Naive thymus-derived CD4-positive, alpha-beta T cell (primary cell): ENCODE measurements at regions not wholly inside any gene's neighbourhood (a gene's known extent, or its start where the extent isn't known, plus 50 kb on each side); places are given as distances from the start of the nearest gene placed in this dataset.

Experiments
- ATAC-seq: fragments of 150-1000 bp; cut with Tn5 transposase; 2 replicates; pipeline ENCODE4 v1.10.0; 2021; ENCODE audit warnings: mild to moderate bottlenecking, moderate library complexity
- CTCF ChIA-PET: fragments of 350-600 bp; sonication (Branson Sonifier 250); formaldehyde crosslinking; loops from one replicate; lab custom pipeline; 2021; ENCODE audit warnings: antibody characterized with exemption; lab: Charles Lee
- POLR2A ChIA-PET: fragments of 350-600 bp; sonication (Branson Sonifier 250); formaldehyde crosslinking; loops from one replicate; lab custom pipeline; 2021; ENCODE audit warnings: antibody characterized with exemption, inconsistent platforms; lab: Charles Lee
- DNase-seq, 9 donors: peaks; one replicate each; pipeline versions ENCODE4 v3.0.0 to v3.0.0-alpha.2; 2020 to 2022; ENCODE audit warnings: mixed read lengths in 1 of 9
- H3K27ac ChIP-seq: one replicate; pipeline ENCODE4 v1.7.0; 2013; ENCODE audit warnings: mild to moderate bottlenecking, low read depth, low read length, moderate library complexity
- H3K27me3 ChIP-seq, 2 donors: one replicate each; pipeline ENCODE4 v1.7.0; 2013; ENCODE audit warnings: low read length in 2 of 2, mild to moderate bottlenecking in 2 of 2, moderate library complexity in 2 of 2; ENCODE audit not compliant: control insufficient read depth in 2 of 2, insufficient read depth in 2 of 2
- H3K36me3 ChIP-seq, 3 experiments: 1 replicate in 2 of 3; 2 replicates in 1 of 3; pipeline ENCODE4 v1.7.0; 2013; ENCODE audit warnings: low read length in 3 of 3, mild to moderate bottlenecking in 3 of 3, moderate library complexity in 1 of 3; ENCODE audit not compliant: insufficient read depth in 3 of 3, control insufficient read depth in 2 of 3
- H3K4me1 ChIP-seq, 2 donors: one replicate each; pipeline ENCODE4 v1.7.0; 2013; ENCODE audit warnings: low read length in 2 of 2, mild to moderate bottlenecking in 2 of 2, moderate library complexity in 1 of 2; ENCODE audit not compliant: control insufficient read depth in 2 of 2, insufficient read depth in 2 of 2
- H3K4me3 ChIP-seq: 2 replicates; pipeline ENCODE4 v1.7.0; 2013; ENCODE audit warnings: mild to moderate bottlenecking, low read length
- H3K9me3 ChIP-seq, 3 experiments: 1 replicate in 2 of 3; 2 replicates in 1 of 3; pipeline ENCODE4 v1.7.0; 2013; ENCODE audit warnings: low read length in 3 of 3; ENCODE audit not compliant: control insufficient read depth in 2 of 3
- H3K27ac Mint-ChIP-seq, 9 donors: one replicate each; pipeline ENCODE4 v1.8.0; 2020 to 2022; ENCODE audit warnings: mixed read lengths in 9 of 9, mild to moderate bottlenecking in 8 of 9, moderate library complexity in 5 of 9, inconsistent platforms in 2 of 9
- H3K27me3 Mint-ChIP-seq, 5 donors: one replicate each; pipeline ENCODE4 v1.8.0; 2021 to 2022; ENCODE audit warnings: mixed read lengths in 5 of 5, mild to moderate bottlenecking in 1 of 5
- H3K36me3 Mint-ChIP-seq, 5 donors: one replicate each; pipeline ENCODE4 v1.8.0; 2020 to 2022; ENCODE audit warnings: mixed read lengths in 5 of 5, mild to moderate bottlenecking in 3 of 5, inconsistent platforms in 1 of 5
- H3K4me1 Mint-ChIP-seq, 7 donors: one replicate each; pipeline ENCODE4 v1.8.0; 2020 to 2022; ENCODE audit warnings: mixed read lengths in 7 of 7, mild to moderate bottlenecking in 3 of 7, inconsistent platforms in 1 of 7
- H3K4me3 Mint-ChIP-seq, 10 donors: one replicate each; pipeline ENCODE4 v1.8.0; 2020 to 2022; ENCODE audit warnings: mild to moderate bottlenecking in 10 of 10, mixed read lengths in 10 of 10, moderate library complexity in 6 of 10, inconsistent platforms in 2 of 10
- H3K9me3 Mint-ChIP-seq, 11 donors: one replicate each; pipeline ENCODE4 v1.8.0; 2020 to 2022; ENCODE audit warnings: mixed read lengths in 11 of 11, mild to moderate bottlenecking in 4 of 11, inconsistent platforms in 1 of 11, moderate library complexity in 1 of 11
- intact Hi-C, 2 donors: fragments of 100-400 bp; cut with micrococcal nuclease; formaldehyde crosslinking; loops; one replicate each; pipeline ENCODE4 v1.15.1; 2023

DNA sequence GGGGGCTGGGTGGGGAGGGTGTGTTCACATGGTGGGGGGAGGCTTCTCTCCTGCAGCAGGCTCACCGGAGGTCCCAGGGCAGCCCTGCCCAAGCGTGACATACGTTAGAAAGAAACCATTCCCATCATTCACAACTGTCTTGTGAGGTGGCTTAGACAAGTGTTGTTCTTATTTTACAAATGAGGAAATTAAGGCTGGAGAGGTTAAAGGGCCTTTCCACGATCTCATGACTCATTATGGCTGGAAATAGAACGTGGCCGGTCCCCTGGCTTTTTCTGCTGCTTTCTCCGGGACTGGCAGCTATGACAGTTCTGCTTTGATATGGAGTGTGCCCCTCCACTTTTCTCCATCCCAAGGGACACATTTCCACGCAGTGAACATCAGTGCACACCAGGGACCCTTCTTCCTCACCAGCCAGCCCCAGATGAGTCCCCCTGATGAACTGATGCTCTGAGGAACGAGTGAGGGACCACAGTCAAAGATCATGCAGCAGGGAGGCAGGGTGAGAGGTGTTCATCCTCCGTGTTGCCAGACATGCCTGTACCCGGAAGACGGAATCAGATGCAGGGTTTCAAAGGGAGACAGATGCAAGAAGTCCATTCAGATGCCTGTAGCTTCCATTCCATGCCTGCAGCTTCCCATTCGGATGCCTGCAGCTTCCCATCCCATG, 64.0 kb upstream of the ACSL1 start:
- Histone ChIP-seq H3K4me1 (no peaks in the 10 kb centered on the region), H3K4me3 (no peak overlapping the region), H3K27ac (no peak overlapping the region), H3K27me3 (no peaks in the 10 kb centered on the region), H3K9me3 (peaks cover 0 to 5% (median 0%) of the 10 kb centered on the region in 3 experiments), H3K36me3 (no peaks in the 10 kb centered on the region)
- ATAC-seq (peak; percentile 68), DNase-seq (no peak)
- no peak overlapping the region for H3K4me3 Mint-ChIP-seq
- POLR2A ChIA-PET: no interaction called here
- peaks cover 7 to 40% (median 14%) of the 10 kb centered on the region in 5 donors for H3K27me3 Mint-ChIP-seq
- intact Hi-C loops: no loop called here
- H3K36me3 Mint-ChIP-seq: peaks cover 0 to 4% (median 0%) of the 10 kb centered on the region in 5 donors
- H3K4me1 Mint-ChIP-seq: peaks cover 0 to 8% (median 0%) of the 10 kb centered on the region in 7 donors
- no peak overlapping the region for H3K27ac Mint-ChIP-seq
- peaks cover 0 to 8% (median 4%) of the 10 kb centered on the region in 11 donors for H3K9me3 Mint-ChIP-seq
- CTCF ChIA-PET: no interaction called here

DNA sequence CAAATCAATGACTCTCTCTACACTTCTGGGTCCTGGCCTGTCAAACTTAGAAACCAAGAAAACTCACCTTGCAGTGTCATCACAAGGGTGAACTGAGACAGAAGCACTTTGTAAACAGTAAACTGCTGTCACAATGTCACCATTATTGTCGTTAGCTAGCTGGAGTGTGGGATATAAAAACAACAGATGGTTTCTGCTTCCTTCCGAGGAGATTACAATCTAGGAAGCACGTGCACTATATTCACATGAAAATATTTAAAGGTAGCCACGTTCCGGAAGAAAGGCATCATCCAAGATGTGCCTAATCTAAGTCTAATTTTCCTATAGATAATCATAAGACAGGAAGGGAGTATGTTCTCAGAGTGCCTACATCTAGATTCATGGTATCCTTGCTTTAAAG, 64.7 kb upstream of the ACSL1 start:
- H3K9me3 Mint-ChIP-seq: peaks cover 0 to 8% (median 4%) of the 10 kb centered on the region in 11 donors
- DNase-seq (no peak), ATAC-seq (no peak)
- H3K27me3 Mint-ChIP-seq: peaks cover 9 to 44% (median 14%) of the 10 kb centered on the region in 5 donors
- no peaks in the 10 kb centered on the region for H3K27me3 ChIP-seq
- H3K4me1 Mint-ChIP-seq: peaks cover 0 to 8% (median 0%) of the 10 kb centered on the region in 7 donors
- POLR2A ChIA-PET: no interaction called here
- H3K4me3 Mint-ChIP-seq: no peak overlapping the region
- no peaks in the 10 kb centered on the region for H3K4me1 ChIP-seq
- H3K27ac ChIP-seq: no peak overlapping the region
- H3K36me3 ChIP-seq: no peaks in the 10 kb centered on the region
- peaks cover 0 to 4% (median 0%) of the 10 kb centered on the region in 5 donors for H3K36me3 Mint-ChIP-seq
- intact Hi-C loops: no loop called here
- H3K9me3 ChIP-seq: peaks cover 0 to 5% (median 0%) of the 10 kb centered on the region in 3 experiments
- no peak overlapping the region for H3K27ac Mint-ChIP-seq
- CTCF ChIA-PET: no interaction called here
- H3K4me3 ChIP-seq: no peak overlapping the region

DNA sequence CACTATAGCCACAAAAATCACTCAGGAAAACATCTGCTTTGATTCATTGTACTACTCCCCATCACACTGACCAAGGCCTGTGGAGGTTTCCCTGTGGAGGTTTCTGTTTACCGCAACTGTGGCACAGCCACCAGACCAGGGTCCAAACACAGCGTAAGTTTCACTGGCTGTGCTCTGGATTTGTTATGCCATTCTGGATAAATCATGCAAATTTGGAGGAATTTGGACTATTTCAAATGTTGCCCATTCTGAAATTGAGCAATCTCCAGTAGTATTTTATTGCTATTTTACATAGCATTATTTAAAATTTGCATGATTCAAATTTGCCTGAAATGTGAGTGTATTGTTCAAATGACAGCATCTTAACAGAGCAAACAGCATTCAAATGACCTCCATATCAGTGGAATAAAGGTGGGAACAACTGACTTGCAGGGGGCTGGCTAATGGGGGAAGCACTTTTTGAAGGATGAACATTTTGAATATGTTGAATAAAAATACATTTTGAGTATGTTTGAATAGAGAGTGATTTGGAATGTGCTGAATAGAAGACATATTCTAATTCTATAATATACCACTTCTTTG, 66.1 kb upstream of the ACSL1 start:
- POLR2A ChIA-PET: interaction anchor here (0.6 kb wide), 1 partner anchor 108 kb away, joined by 3 read pairs; no protein-coding TSS in a partner anchor
- Histone ChIP-seq H3K27me3 (no peaks in the 10 kb centered on the region), H3K9me3 (peaks cover 0 to 5% (median 0%) of the 10 kb centered on the region in 3 experiments), H3K36me3 (no peaks in the 10 kb centered on the region), H3K27ac (no peak overlapping the region), H3K4me1 (no peaks in the 10 kb centered on the region), H3K4me3 (no peak overlapping the region)
- intact Hi-C loops: no loop called here
- Mint-ChIP-seq H3K9me3 (peaks cover 0 to 8% (median 4%) of the 10 kb centered on the region in 11 donors), H3K4me3 (no peak overlapping the region), H3K27me3 (peaks cover 13 to 39% (median 19%) of the 10 kb centered on the region in 5 donors), H3K27ac (no peak overlapping the region), H3K4me1 (peaks cover 0 to 11% (median 0%) of the 10 kb centered on the region in 7 donors), H3K36me3 (peaks cover 0 to 4% (median 0%) of the 10 kb centered on the region in 5 donors)
- ATAC-seq (no peak), DNase-seq (no peak)
- CTCF ChIA-PET: no interaction called here

DNA sequence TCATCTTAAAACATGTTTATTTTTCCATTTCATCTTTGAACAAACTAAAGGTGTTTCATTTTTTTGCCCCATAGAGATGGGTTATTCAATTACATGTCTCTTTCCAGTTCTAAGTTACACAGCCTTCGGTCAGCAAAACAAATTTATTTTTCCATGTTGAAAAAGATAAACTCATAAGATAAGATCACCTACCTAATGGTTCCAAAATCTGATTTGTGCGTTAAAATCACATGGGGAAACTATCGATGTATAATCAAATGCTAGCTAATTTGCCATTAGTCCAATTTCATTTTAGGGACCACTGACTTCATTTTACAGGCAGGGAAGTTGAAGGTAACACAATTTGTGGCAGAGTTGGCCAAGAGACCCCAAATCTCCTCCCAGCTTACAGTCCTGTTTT, 67.2 kb upstream of the ACSL1 start:
- Mint-ChIP-seq H3K27me3 (peaks cover 14 to 36% (median 24%) of the 10 kb centered on the region in 5 donors), H3K27ac (no peak overlapping the region), H3K4me3 (no peak overlapping the region), H3K9me3 (peaks cover 0 to 8% (median 4%) of the 10 kb centered on the region in 11 donors), H3K4me1 (peaks cover 0 to 14% (median 0%) of the 10 kb centered on the region in 7 donors), H3K36me3 (peaks cover 0 to 4% (median 0%) of the 10 kb centered on the region in 5 donors)
- no peaks in the 10 kb centered on the region for H3K36me3 ChIP-seq
- ATAC-seq (no peak), DNase-seq (no peak)
- ChIA-PET POLR2A (no interaction called here), CTCF (no interaction called here)
- no peak overlapping the region for H3K4me3 ChIP-seq
- H3K4me1 ChIP-seq: no peaks in the 10 kb centered on the region
- H3K27me3 ChIP-seq: no peaks in the 10 kb centered on the region
- intact Hi-C loops: no loop called here
- H3K27ac ChIP-seq: no peak overlapping the region
- peaks cover 0 to 5% (median 0%) of the 10 kb centered on the region in 3 experiments for H3K9me3 ChIP-seq

DNA sequence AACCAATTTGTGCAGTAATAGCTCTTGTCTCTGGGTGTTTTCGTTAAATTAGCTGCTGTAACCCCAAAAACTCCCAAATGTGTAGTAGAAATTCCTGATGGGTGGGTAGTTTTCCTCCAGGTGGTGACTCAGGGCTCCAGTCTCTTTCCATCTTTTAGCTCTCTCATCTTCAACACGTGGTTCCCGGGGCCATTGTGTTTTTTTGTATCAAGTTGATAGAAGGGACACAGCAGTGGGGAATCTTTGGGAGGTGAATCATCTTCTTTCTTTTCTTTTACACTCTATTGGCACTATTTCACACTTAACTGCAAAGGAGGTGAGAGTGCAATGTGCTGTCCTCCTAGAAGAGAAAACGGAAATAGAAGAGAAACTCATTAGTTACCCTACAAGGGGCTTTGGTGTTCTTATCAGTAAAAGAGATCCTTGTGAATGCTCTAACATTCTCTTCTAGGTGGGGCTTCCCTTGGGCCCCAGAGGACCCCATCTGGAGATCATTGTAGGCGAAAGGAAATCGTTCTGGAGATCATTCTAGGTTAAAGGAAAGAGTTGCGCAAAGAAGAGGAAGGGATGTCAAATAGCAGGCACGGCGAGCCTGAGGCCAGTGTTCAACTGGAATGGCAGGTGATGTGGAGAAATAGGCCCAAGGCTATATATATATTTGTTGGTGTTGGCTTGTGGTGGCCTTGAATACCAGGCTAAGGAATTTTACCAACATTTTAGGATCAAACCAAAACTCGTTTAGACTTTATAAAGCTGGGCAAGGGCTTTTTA, 68.2 kb upstream of the ACSL1 start:
- no peaks in the 10 kb centered on the region for H3K36me3 ChIP-seq

DNA sequence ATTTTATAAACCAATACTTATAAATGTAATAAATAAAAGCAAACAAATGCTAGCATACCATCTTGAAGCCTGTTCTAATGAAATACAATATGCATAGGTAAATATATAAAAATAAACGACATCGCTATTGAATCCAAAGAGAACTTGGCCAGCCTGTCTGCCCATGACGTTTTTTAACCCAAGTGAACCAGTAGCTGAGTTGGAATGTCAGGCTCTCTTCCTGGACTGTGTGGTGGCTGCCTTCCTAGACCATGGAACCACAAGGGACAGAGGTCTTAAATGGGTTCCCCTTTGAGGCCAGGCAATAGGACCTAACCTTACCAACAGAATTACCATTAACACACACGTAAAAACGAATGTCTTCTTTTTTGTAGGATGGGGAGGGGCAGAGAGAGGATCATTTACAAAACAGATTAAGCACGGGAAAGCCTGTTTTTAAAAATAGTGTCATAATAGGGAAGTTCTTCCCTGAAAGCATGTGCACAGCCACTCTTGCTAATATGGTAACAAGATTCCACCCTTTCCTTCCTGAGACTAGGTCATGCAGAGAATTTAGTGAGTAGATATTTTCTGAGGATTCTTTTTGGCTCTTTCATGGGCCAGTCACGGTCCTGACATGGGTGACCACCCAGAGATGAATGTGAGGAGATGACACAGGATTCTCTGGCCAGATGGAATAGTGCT, 69.4 kb upstream of the ACSL1 start:
- Mint-ChIP-seq H3K36me3 (peaks cover 0 to 4% (median 0%) of the 10 kb centered on the region in 5 donors), H3K4me1 (peaks cover 0 to 13% (median 0%) of the 10 kb centered on the region in 7 donors), H3K9me3 (peaks cover 0 to 8% (median 4%) of the 10 kb centered on the region in 11 donors), H3K4me3 (no peak overlapping the region), H3K27me3 (peaks cover 10 to 33% (median 22%) of the 10 kb centered on the region in 5 donors), H3K27ac (no peak overlapping the region)
- no peak overlapping the region for H3K27ac ChIP-seq
- peaks cover 0 to 5% (median 0%) of the 10 kb centered on the region in 3 experiments for H3K9me3 ChIP-seq
- CTCF ChIA-PET: no interaction called here
- H3K4me1 ChIP-seq: no peaks in the 10 kb centered on the region
- POLR2A ChIA-PET: no interaction called here
- no peak overlapping the region for H3K4me3 ChIP-seq
- DNase-seq: no peak
- intact Hi-C loops: no loop called here
- no peaks in the 10 kb centered on the region for H3K36me3 ChIP-seq
- ATAC-seq: peak; percentile 27
- H3K27me3 ChIP-seq: no peaks in the 10 kb centered on the region

More for the DNA sequence above, 68.2 kb upstream of the ACSL1 start:
- Mint-ChIP-seq H3K36me3 (peaks cover 0 to 4% (median 0%) of the 10 kb centered on the region in 5 donors), H3K4me1 (peaks cover 0 to 15% (median 0%) of the 10 kb centered on the region in 7 donors), H3K27ac (no peak overlapping the region), H3K27me3 (peaks cover 14 to 33% (median 25%) of the 10 kb centered on the region in 5 donors), H3K9me3 (peaks cover 0 to 8% (median 4%) of the 10 kb centered on the region in 11 donors), H3K4me3 (no peak overlapping the region)
- intact Hi-C loops: no loop called here
- Histone ChIP-seq H3K27ac (no peak overlapping the region), H3K9me3 (peaks cover 0 to 5% (median 0%) of the 10 kb centered on the region in 3 experiments), H3K4me1 (no peaks in the 10 kb centered on the region), H3K4me3 (no peak overlapping the region), H3K27me3 (no peaks in the 10 kb centered on the region)
- ATAC-seq (no peak), DNase-seq (no peak)
- POLR2A ChIA-PET: no interaction called here
- CTCF ChIA-PET: no interaction called here
